SK-N-SH (cell line): ENCODE measurements at regions not wholly inside any gene's neighbourhood (a gene's known extent, or its start where the extent isn't known, plus 50 kb on each side); places are given as distances from the start of the nearest gene placed in this dataset.

Experiments
- CTCF ChIA-PET: fragments of 300-600, 350-600 bp; formaldehyde crosslinking; extraction: SDS; loops from one replicate; lab custom pipeline; 2021; lab: Yijun Ruan, JAX
- POLR2A ChIA-PET: fragments of 350-600 bp; sonication (Branson Sonifier 250); formaldehyde crosslinking; extraction: SDS; loops from one replicate; lab custom pipeline; 2020; ENCODE audit warnings: antibody characterized with exemption, inconsistent platforms; lab: Yijun Ruan, JAX
- DNase-seq: peaks from one replicate; pipeline ENCODE4 v3.0.0; 2012
- H2AFZ ChIP-seq: fragments of 200-600 bp; sonication (generic); 2 replicates; pipeline ENCODE4 v1.8.1; 2016; ENCODE audit warnings: antibody characterized with exemption, mild to moderate bottlenecking, low read depth
- H3F3A ChIP-seq: fragments of 200-600 bp; sonication (generic); replicated peaks from 2 replicates; pipeline ENCODE3; 2016; ENCODE audit warnings: antibody characterized with exemption, mild to moderate bottlenecking; ENCODE audit not compliant: insufficient read depth
- H3K27ac ChIP-seq, 2 experiments: fragments of 200-500 bp in 1 of 2; fragments of 200-600 bp in 1 of 2; sonication (Bioruptor generic) in 1 of 2; sonication (generic), shearing (Covaris generic) in 1 of 2; 2 replicates each; pipeline versions ENCODE4 v1.5.1 to v1.6.1; 2014 to 2016; ENCODE audit warnings: low read depth in 2 of 2, inconsistent platforms in 1 of 2, low read length in 1 of 2, mild to moderate bottlenecking in 1 of 2, mixed read lengths in 1 of 2
- H3K27me3 ChIP-seq: fragments of 200-600 bp; sonication (generic), shearing (Covaris generic); 2 replicates; pipeline ENCODE4 v1.6.1; 2016; ENCODE audit warnings: mixed run types; ENCODE audit not compliant: insufficient read depth
- H3K36me3 ChIP-seq, 2 experiments: fragments of 200-500 bp in 1 of 2; fragments of 200-600 bp in 1 of 2; sonication (Bioruptor generic) in 1 of 2; sonication (generic) in 1 of 2; replicated peaks in 1 of 2; 2 replicates each; pipeline versions ENCODE3 to v1.5.1; 2014 to 2016; ENCODE audit warnings: low read length in 1 of 2, mild to moderate bottlenecking in 1 of 2; ENCODE audit not compliant: insufficient read depth in 2 of 2, control insufficient read depth in 1 of 2
- H3K4me1 ChIP-seq, 2 experiments: fragments of 200-500 bp in 1 of 2; fragments of 200-600 bp in 1 of 2; sonication (Bioruptor generic) in 1 of 2; sonication (generic), shearing (Covaris generic) in 1 of 2; 2 replicates each; pipeline versions ENCODE4 v1.5.1 to v1.6.1; 2014 to 2016; ENCODE audit warnings: low read depth in 1 of 2, low read length in 1 of 2, mixed run types in 1 of 2; ENCODE audit not compliant: insufficient read depth in 2 of 2, control insufficient read depth in 1 of 2
- H3K4me2 ChIP-seq: fragments of 200-600 bp; sonication (generic), shearing (Covaris generic); 2 replicates; pipeline ENCODE4 v1.6.1; 2017; ENCODE audit warnings: mixed run types
- H3K4me3 ChIP-seq, 2 experiments: fragments of 200-500 bp in 1 of 2; fragments of 200-600 bp in 1 of 2; sonication (Bioruptor generic) in 1 of 2; sonication (generic), shearing (Covaris generic) in 1 of 2; 2 replicates each; pipeline versions ENCODE4 v1.5.1 to v1.8.1; 2014 to 2016; ENCODE audit warnings: low read depth in 2 of 2, inconsistent platforms in 1 of 2, low read length in 1 of 2, mild to moderate bottlenecking in 1 of 2, mixed read lengths in 1 of 2, moderate library complexity in 1 of 2
- H3K79me2 ChIP-seq: fragments of 200-600 bp; sonication (generic); 2 replicates; pipeline ENCODE4 v1.8.1; 2017; ENCODE audit warnings: mild to moderate bottlenecking; ENCODE audit not compliant: insufficient read depth
- H3K9ac ChIP-seq: fragments of 200-600 bp; sonication (generic); 2 replicates; pipeline ENCODE4 v1.6.1; 2017; ENCODE audit warnings: mixed run types
- H3K9me2 ChIP-seq: fragments of 200-600 bp; sonication (generic); 2 replicates; pipeline ENCODE4 v1.6.1; 2017; ENCODE audit warnings: mixed run types
- H3K9me3 ChIP-seq: fragments of 200-600 bp; sonication (generic); 2 replicates; pipeline ENCODE4 v1.6.1; 2017; ENCODE audit warnings: mixed run types, mild to moderate bottlenecking, moderate library complexity
- H4K20me1 ChIP-seq: fragments of 200-600 bp; sonication (generic); 2 replicates; pipeline ENCODE4 v1.6.1; 2017; ENCODE audit warnings: mild to moderate bottlenecking, mixed run types; ENCODE audit not compliant: insufficient read depth
- CHD2 ChIP-seq: fragments of 150-350 bp; IDR thresholded peaks from 2 replicates; pipeline ENCODE4 v1.6.1; 2018; ENCODE audit warnings: low read length; ENCODE audit not compliant: partially characterized antibody
- ELF1 ChIP-seq: IDR thresholded peaks from 2 replicates; pipeline ENCODE4 v1.4.0; 2012
- FOSL2 ChIP-seq: IDR thresholded peaks from 2 replicates; pipeline ENCODE4 v1.4.0; 2012; ENCODE audit warnings: low read depth, mild to moderate bottlenecking, moderate library complexity, borderline replicate concordance
- FOXJ3 ChIP-seq: sonication (generic); formaldehyde crosslinking; IDR thresholded peaks from 2 replicates; pipeline ENCODE4 v1.5.1; 2020; ENCODE audit warnings: mild to moderate bottlenecking, missing genetic modification reagents
- GABPA ChIP-seq: IDR thresholded peaks from 2 replicates; pipeline ENCODE4 v1.4.0; 2012; ENCODE audit warnings: low read depth, mild to moderate bottlenecking
- MAX ChIP-seq: IDR thresholded peaks from 2 replicates; pipeline ENCODE4 v1.4.0; 2012; ENCODE audit warnings: low read depth
- NRF1 ChIP-seq: IDR thresholded peaks from 2 replicates; pipeline ENCODE4 v1.6.1; 2012; ENCODE audit warnings: low read depth, mild to moderate bottlenecking, low read length
- POLR2AphosphoS5 ChIP-seq: IDR thresholded peaks from 2 replicates; pipeline ENCODE4 v1.6.1; 2012; ENCODE audit warnings: low read depth, low read length
- RAD21 ChIP-seq: IDR thresholded peaks from 2 replicates; pipeline ENCODE4 v1.6.1; 2012; ENCODE audit warnings: mild to moderate bottlenecking, low read length
- RCOR1 ChIP-seq: fragments of 150-350 bp; IDR thresholded peaks from 2 replicates; pipeline ENCODE4 v1.6.1; 2017; ENCODE audit warnings: antibody characterized with exemption, low read length
- ZBTB33 ChIP-seq: IDR thresholded peaks from 2 replicates; pipeline ENCODE4 v1.4.0; 2012; ENCODE audit warnings: low read depth, borderline replicate concordance
- WGBS: methylation state at CpG from one replicate; pipeline ENCODE4 v1.1.6; 2017; ENCODE audit warnings: low lambda C conversion rate; 5-methylcytosine and 5-hydroxymethylcytosine counted together
- TF ChIP-seq, protein P1 (sequence below): fragments of 150-350 bp; IDR thresholded peaks from 2 replicates; pipeline ENCODE4 v1.6.1; 2016; ENCODE audit warnings: mild to moderate bottlenecking, low read depth, low read length
- TF ChIP-seq, protein P2 (sequence below): IDR thresholded peaks from 2 replicates; pipeline ENCODE4 v1.4.0; 2012; ENCODE audit warnings: low read depth, borderline replicate concordance
- TF ChIP-seq, protein P3 (sequence below): fragments of 200-600 bp; sonication (generic); IDR thresholded peaks from 2 replicates; pipeline ENCODE4 v1.6.1; 2017; ENCODE audit warnings: antibody characterized with exemption, mild to moderate bottlenecking, moderate library complexity
- TF ChIP-seq, protein P4 (sequence below): fragments of 150-350 bp; IDR thresholded peaks from 2 replicates; pipeline ENCODE4 v1.6.1; 2017; ENCODE audit warnings: antibody characterized with exemption, low read length, low read depth, borderline replicate concordance

- Histone ChIP-seq H3K9me3 (no peaks in the 10 kb centered on the region), H3K4me2 (no peak overlapping the region), H3K9ac (no peak overlapping the region), H3K79me2 (no peaks in the 10 kb centered on the region), H3F3A (no peaks in the 10 kb centered on the region), H3K36me3 (no peaks in the 10 kb centered on the region), H2AFZ (no peak overlapping the region), H3K9me2 (no peaks in the 10 kb centered on the region), H3K27me3 (no peaks in the 10 kb centered on the region), H3K4me1 (peaks cover 0 to 8% of the 10 kb centered on the region in 2 experiments; a peak in 1 of 4 replicates), H3K4me3 (no peak overlapping the region), H4K20me1 (no peaks in the 10 kb centered on the region), H3K27ac (no peak overlapping the region)
- no peak for TF ChIP-seq RCOR1
- TF ChIP-seq GABPA: no peak
- no peak for TF ChIP-seq ELF1
- TF ChIP-seq, protein P1, sequence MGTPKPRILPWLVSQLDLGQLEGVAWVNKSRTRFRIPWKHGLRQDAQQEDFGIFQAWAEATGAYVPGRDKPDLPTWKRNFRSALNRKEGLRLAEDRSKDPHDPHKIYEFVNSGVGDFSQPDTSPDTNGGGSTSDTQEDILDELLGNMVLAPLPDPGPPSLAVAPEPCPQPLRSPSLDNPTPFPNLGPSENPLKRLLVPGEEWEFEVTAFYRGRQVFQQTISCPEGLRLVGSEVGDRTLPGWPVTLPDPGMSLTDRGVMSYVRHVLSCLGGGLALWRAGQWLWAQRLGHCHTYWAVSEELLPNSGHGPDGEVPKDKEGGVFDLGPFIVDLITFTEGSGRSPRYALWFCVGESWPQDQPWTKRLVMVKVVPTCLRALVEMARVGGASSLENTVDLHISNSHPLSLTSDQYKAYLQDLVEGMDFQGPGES: no peak
- no peak for TF ChIP-seq ZBTB33
- no peak for TF ChIP-seq RAD21
- no peak for TF ChIP-seq MAX
- no peak for TF ChIP-seq FOSL2
- TF ChIP-seq, protein P2, sequence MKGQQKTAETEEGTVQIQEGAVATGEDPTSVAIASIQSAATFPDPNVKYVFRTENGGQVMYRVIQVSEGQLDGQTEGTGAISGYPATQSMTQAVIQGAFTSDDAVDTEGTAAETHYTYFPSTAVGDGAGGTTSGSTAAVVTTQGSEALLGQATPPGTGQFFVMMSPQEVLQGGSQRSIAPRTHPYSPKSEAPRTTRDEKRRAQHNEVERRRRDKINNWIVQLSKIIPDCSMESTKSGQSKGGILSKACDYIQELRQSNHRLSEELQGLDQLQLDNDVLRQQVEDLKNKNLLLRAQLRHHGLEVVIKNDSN: no peak
- TF ChIP-seq, protein P3, sequence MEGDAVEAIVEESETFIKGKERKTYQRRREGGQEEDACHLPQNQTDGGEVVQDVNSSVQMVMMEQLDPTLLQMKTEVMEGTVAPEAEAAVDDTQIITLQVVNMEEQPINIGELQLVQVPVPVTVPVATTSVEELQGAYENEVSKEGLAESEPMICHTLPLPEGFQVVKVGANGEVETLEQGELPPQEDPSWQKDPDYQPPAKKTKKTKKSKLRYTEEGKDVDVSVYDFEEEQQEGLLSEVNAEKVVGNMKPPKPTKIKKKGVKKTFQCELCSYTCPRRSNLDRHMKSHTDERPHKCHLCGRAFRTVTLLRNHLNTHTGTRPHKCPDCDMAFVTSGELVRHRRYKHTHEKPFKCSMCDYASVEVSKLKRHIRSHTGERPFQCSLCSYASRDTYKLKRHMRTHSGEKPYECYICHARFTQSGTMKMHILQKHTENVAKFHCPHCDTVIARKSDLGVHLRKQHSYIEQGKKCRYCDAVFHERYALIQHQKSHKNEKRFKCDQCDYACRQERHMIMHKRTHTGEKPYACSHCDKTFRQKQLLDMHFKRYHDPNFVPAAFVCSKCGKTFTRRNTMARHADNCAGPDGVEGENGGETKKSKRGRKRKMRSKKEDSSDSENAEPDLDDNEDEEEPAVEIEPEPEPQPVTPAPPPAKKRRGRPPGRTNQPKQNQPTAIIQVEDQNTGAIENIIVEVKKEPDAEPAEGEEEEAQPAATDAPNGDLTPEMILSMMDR: no peak
- TF ChIP-seq, protein P4, sequence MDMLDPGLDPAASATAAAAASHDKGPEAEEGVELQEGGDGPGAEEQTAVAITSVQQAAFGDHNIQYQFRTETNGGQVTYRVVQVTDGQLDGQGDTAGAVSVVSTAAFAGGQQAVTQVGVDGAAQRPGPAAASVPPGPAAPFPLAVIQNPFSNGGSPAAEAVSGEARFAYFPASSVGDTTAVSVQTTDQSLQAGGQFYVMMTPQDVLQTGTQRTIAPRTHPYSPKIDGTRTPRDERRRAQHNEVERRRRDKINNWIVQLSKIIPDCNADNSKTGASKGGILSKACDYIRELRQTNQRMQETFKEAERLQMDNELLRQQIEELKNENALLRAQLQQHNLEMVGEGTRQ: no peak
- TF ChIP-seq CHD2: no peak
- TF ChIP-seq POLR2AphosphoS5: no peak
- TF ChIP-seq FOXJ3 (CRISPR knock-in tag): no peak
- no peak for TF ChIP-seq NRF1
- ChIA-PET CTCF (interaction anchor here (0.7 kb wide), 1 partner anchor 41 kb away, joined by 3 read pairs; no protein-coding TSS in a partner anchor), POLR2A (no interaction called here)
- WGBS: 90% methylated on average over 3 of the region's 3 CpGs
- DNase-seq: no peak
These were observed 277.2 kb upstream of the UGT8 start for GRCh38 chr4:114321366-114321765.
